Adrenal gland (tissue), 5 donors: ENCODE measurements at regions not wholly inside any gene's neighbourhood (a gene's known extent, or its start where the extent isn't known, plus 50 kb on each side); places are given as distances from the start of the nearest gene placed in this dataset.

Source experiments
- POLR2A ChIP-seq, 2 donors: fragments of 450-650 bp; IDR thresholded peaks; one replicate each; pipeline ENCODE4 v1.6.1; 2017; ENCODE audit warnings: antibody characterized with exemption in 2 of 2, mild to moderate bottlenecking in 2 of 2, moderate library complexity in 1 of 2
- TF ChIP-seq, protein P1 (sequence below), 6 experiments: fragments of 450-650 bp in 4 of 6; fragments of 200-600 bp in 2 of 6; sonication (generic) in 1 of 6; IDR thresholded peaks; 1 replicate in 5 of 6; 2 replicates in 1 of 6; pipeline versions ENCODE4 v1.5.1 to v1.8.0; 2016 to 2021; ENCODE audit warnings: antibody characterized with exemption in 6 of 6, mild to moderate bottlenecking in 2 of 6, moderate library complexity in 1 of 6
- donor health status: DM: no; HTN: no; CAD: no.

DNA sequence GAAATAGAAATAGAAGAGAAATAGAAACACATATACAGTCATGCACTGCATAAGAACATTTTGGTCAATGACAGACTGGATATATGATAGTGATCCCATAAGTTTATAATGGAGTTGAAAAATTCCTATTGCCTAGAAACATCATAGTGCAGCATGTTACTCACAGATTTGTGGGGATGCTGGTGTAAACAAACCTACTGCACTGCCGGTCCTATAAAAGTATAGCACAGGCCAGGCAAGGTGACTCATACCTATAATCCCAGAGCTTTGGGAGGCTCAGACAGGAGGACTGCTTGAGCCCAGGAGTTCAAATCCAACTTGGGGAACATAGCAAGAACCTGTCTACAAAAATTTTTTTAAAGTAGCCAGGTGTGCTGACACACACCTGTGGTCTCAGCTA lies 240.6 kb upstream of the MAP3K1 start:
- TF ChIP-seq POLR2A (IDR thresholded peaks at IDR 0.05) = no peak
- TF ChIP-seq, protein P1, sequence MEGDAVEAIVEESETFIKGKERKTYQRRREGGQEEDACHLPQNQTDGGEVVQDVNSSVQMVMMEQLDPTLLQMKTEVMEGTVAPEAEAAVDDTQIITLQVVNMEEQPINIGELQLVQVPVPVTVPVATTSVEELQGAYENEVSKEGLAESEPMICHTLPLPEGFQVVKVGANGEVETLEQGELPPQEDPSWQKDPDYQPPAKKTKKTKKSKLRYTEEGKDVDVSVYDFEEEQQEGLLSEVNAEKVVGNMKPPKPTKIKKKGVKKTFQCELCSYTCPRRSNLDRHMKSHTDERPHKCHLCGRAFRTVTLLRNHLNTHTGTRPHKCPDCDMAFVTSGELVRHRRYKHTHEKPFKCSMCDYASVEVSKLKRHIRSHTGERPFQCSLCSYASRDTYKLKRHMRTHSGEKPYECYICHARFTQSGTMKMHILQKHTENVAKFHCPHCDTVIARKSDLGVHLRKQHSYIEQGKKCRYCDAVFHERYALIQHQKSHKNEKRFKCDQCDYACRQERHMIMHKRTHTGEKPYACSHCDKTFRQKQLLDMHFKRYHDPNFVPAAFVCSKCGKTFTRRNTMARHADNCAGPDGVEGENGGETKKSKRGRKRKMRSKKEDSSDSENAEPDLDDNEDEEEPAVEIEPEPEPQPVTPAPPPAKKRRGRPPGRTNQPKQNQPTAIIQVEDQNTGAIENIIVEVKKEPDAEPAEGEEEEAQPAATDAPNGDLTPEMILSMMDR (IDR thresholded peaks at IDR 0.05) = no peak
